Gastrocnemius medialis (tissue), 4 donors: ENCODE measurements at regions not wholly inside any gene's neighbourhood (a gene's known extent, or its start where the extent isn't known, plus 50 kb on each side); places are given as distances from the start of the nearest gene placed in this dataset.

Source experiments
- ATAC-seq, 2 donors: fragments of 150-250 bp; one replicate each; pipeline ENCODE4 v1.9.1; 2016
- DNase-seq, 2 donors: peaks; one replicate each; pipeline ENCODE4 v3.0.0-alpha.2; 2019
- H3K27ac ChIP-seq, 4 donors: fragments of 200-600 bp; sonication (generic); 1 replicate in 1 of 4; 2 replicates in 3 of 4; pipeline ENCODE4 v1.5.1; 2016 to 2018; ENCODE audit warnings: mild to moderate bottlenecking in 2 of 4, moderate library complexity in 1 of 4
- H3K27me3 ChIP-seq, 3 donors: fragments of 200-600 bp; sonication (generic) in 2 of 3; 1 replicate in 1 of 3; 2 replicates in 2 of 3; pipeline versions ENCODE4 v1.5.1 to v1.6.0; 2016 to 2019; ENCODE audit warnings: mild to moderate bottlenecking in 1 of 3, moderate library complexity in 1 of 3
- H3K36me3 ChIP-seq, 2 donors: fragments of 200-600 bp; sonication (generic) in 1 of 2; one replicate each; pipeline ENCODE4 v1.5.1; 2017 to 2018
- H3K4me1 ChIP-seq, 2 donors: fragments of 200-600 bp; sonication (generic) in 1 of 2; one replicate each; pipeline ENCODE4 v1.5.1; 2016 to 2017; ENCODE audit warnings: mild to moderate bottlenecking in 2 of 2
- H3K4me3 ChIP-seq, 4 donors: fragments of 200-600 bp; sonication (generic) in 3 of 4; 1 replicate in 1 of 4; 2 replicates in 3 of 4; pipeline ENCODE4 v1.5.1; 2016 to 2019; ENCODE audit warnings: mild to moderate bottlenecking in 2 of 4
- H3K9me3 ChIP-seq, 3 donors: fragments of 200-600 bp; sonication (generic) in 2 of 3; 1 replicate in 1 of 3; 2 replicates in 2 of 3; pipeline ENCODE4 v1.5.1; 2016 to 2019
- CTCF ChIP-seq, 5 experiments: fragments of 450-650 bp in 3 of 5; fragments of 200-600 bp in 2 of 5; sonication (generic) in 2 of 5; IDR thresholded peaks in 4 of 5; conservative IDR thresholded peaks in 1 of 5; 1 replicate in 4 of 5; 2 replicates in 1 of 5; pipeline ENCODE4 v1.5.1; 2016 to 2019; ENCODE audit warnings: antibody characterized with exemption in 5 of 5, mild to moderate bottlenecking in 3 of 5, moderate library complexity in 3 of 5
- POLR2A ChIP-seq, 2 donors: fragments of 450-650 bp; IDR thresholded peaks; one replicate each; pipeline ENCODE4 v1.6.1; 2017; ENCODE audit warnings: antibody characterized with exemption in 2 of 2, mild to moderate bottlenecking in 2 of 2, moderate library complexity in 2 of 2
- in situ Hi-C, 4 donors: fragments of 200-750 bp; cut with MboI; loops; one replicate each; pipeline versions ENCODE4 v1.15.0 to v1.8.0; 2017; ENCODE audit warnings: low sequenced_read_pairs in 4 of 4
- intact Hi-C: fragments of 100-400 bp; cut with DNase I; formaldehyde crosslinking; loops from one replicate; pipeline ENCODE4 v1.15.1; 2023; ENCODE audit warnings: low total_unique reads

- Histone ChIP-seq H3K36me3 (no peaks in the 10 kb centered on the region), H3K4me3 (no peak overlapping the region), H3K27me3 (no peaks in the 10 kb centered on the region), H3K27ac (no peak overlapping the region), H3K4me1 (peaks cover 0 to 3% of the 10 kb centered on the region in 2 donors), H3K9me3 (no peaks in the 10 kb centered on the region)
- intact Hi-C loops (no loop called here), in situ Hi-C loops (no loop called here)
- ATAC-seq: no peak
- DNase-seq: no peak
- TF ChIP-seq CTCF (IDR thresholded peaks at IDR 0.05 in 4 of 5, conservative IDR thresholded peaks at IDR 0.05 in 1 of 5) (no peak), POLR2A (IDR thresholded peaks at IDR 0.05) (no peak)
These were observed 191.0 kb upstream of the BTG1 start for GRCh38 chr12:92336641-92337040.

DNA sequence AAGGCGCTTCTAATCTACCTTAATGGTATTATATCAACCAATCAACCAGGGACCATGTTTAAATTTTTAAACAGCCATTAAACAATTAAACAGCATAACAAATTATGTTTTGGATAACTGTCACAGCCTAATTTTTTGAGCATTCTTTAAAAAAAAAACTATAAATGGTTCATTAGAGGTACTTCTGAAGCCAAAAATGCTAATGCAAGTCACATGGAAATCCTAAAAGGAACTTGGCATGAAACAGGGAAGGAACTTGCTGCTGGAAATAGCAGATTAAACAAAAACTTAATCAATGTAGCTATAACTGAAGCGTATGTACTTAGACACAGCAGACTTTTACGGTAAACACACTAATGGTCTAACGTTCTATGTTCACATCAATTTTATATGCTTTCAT lies 190.2 kb upstream of the BTG1 start:
- ATAC-seq (no peak), DNase-seq (no peak)
- H3K36me3 ChIP-seq: no peaks in the 10 kb centered on the region
- H3K4me1 ChIP-seq: peaks cover 0 to 3% of the 10 kb centered on the region in 2 donors
- H3K4me3 ChIP-seq: no peak overlapping the region
- H3K27ac ChIP-seq: peak overlapping the region in 1 of 4 donors; percentile 14
- TF ChIP-seq POLR2A (IDR thresholded peaks at IDR 0.05) (no peak), CTCF (IDR thresholded peaks at IDR 0.05 in 4 of 5, conservative IDR thresholded peaks at IDR 0.05 in 1 of 5) (no peak)
- no peaks in the 10 kb centered on the region for H3K27me3 ChIP-seq
- in situ Hi-C loops: no loop called here
- intact Hi-C loops: no loop called here
- no peaks in the 10 kb centered on the region for H3K9me3 ChIP-seq

DNA sequence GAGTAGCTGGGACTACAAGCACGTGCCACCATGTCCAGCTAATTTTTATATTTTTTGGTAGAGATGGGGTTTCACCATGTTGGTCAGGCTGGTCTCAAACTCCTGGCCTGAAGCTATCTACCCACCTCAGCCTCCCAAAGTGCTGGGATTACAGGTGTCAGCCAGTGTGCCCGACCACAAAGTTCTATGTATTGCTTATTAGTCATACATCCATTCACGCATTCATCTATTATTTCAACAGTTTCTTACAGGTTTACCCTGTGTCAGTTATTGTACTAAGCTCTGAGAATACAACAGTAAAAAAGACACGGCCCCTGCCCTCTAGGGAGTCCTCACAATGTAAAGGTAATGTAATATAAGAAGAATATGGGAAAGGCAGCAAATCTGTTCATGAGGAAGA lies 188.9 kb upstream of the BTG1 start:
- no peak for TF ChIP-seq CTCF (IDR thresholded peaks at IDR 0.05 in 4 of 5, conservative IDR thresholded peaks at IDR 0.05 in 1 of 5)
- no peak for TF ChIP-seq POLR2A (IDR thresholded peaks at IDR 0.05)
- no peak overlapping the region for H3K4me3 ChIP-seq
- H3K27me3 ChIP-seq: no peaks in the 10 kb centered on the region
- no peak for DNase-seq
- ATAC-seq: no peak
- no peak overlapping the region for H3K27ac ChIP-seq
- in situ Hi-C loops (no loop called here), intact Hi-C loops (no loop called here)
- H3K9me3 ChIP-seq: no peaks in the 10 kb centered on the region
- no peaks in the 10 kb centered on the region for H3K36me3 ChIP-seq
- H3K4me1 ChIP-seq: peaks cover 0 to 3% of the 10 kb centered on the region in 2 donors

DNA sequence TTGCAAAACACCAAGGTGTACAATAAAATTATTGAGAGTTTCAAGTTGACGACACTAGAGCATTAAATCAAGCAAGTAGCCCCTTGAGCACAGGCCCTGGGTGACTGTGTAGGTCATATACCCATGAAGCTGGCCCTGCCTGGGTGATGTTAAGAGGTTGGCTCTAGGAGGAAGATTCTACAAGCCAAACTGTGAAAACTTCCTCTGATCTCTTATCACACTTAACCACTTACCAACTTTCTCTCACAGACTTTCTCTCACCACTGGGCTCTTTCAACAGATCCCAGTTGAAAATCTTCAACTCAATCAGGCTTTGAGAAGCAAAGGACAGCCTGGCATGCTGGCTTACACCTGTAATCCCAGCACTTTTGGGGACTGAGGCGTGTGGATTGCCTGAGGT lies 186.9 kb upstream of the BTG1 start:
- no peak overlapping the region for H3K27ac ChIP-seq
- H3K4me1 ChIP-seq: peaks cover 0 to 3% of the 10 kb centered on the region in 2 donors
- intact Hi-C loops (no loop called here), in situ Hi-C loops (no loop called here)
- no peaks in the 10 kb centered on the region for H3K36me3 ChIP-seq
- TF ChIP-seq CTCF (IDR thresholded peaks at IDR 0.05 in 4 of 5, conservative IDR thresholded peaks at IDR 0.05 in 1 of 5) (no peak), POLR2A (IDR thresholded peaks at IDR 0.05) (no peak)
- no peak for ATAC-seq
- no peaks in the 10 kb centered on the region for H3K27me3 ChIP-seq
- no peak for DNase-seq
- no peak overlapping the region for H3K4me3 ChIP-seq
- no peaks in the 10 kb centered on the region for H3K9me3 ChIP-seq

DNA sequence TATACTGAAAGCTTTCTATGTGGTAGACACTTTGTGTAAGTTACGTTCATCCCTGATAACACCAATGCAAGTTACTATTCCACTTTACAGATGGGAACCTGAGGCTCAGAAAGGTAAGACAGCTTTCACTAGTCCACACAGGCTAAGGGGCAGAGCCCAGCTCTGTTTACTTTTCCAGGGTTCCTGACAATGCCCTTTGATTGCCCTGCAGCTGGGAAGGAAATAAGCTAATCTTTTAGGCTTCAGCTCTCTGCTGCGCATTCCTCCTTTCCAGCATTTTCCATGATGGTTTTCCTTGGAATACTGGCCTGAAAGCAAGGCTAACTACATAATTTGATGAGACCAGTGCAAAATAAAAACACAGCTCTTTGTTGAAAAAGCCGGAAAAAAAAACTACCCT lies 185.7 kb upstream of the BTG1 start:
- no peak for ATAC-seq
- H3K4me1 ChIP-seq: peaks cover 0 to 3% of the 10 kb centered on the region in 2 donors
- no peaks in the 10 kb centered on the region for H3K36me3 ChIP-seq
- no peak overlapping the region for H3K4me3 ChIP-seq
- no peaks in the 10 kb centered on the region for H3K27me3 ChIP-seq
- H3K27ac ChIP-seq: no peak overlapping the region
- intact Hi-C loops: no loop called here
- no peak for DNase-seq
- H3K9me3 ChIP-seq: no peaks in the 10 kb centered on the region
- in situ Hi-C loops: no loop called here
- no peak for TF ChIP-seq CTCF (IDR thresholded peaks at IDR 0.05 in 4 of 5, conservative IDR thresholded peaks at IDR 0.05 in 1 of 5)
